ENCODE measurements at regions not wholly inside any gene's neighbourhood (a gene's known extent, or its start where the extent isn't known, plus 50 kb on each side); places are given as distances from the start of the nearest gene placed in this dataset.
"Not testable (repeated sequence)": the region's sequence is repeated elsewhere in the genome, so short reads cannot be mapped to it uniquely, and the experiment has no call there.

GRCh38 chr21:20220586-20220985 is 777.6 kb upstream of the NCAM2 start:
- DNase-seq = no peak

- not testable (repeated sequence) for DNase-seq
Observed at GRCh38 chr21:20221981-20222380, 776.2 kb upstream of the NCAM2 start.

- not testable (repeated sequence) for DNase-seq
Observed at GRCh38 chr21:20236649-20237048, 761.6 kb upstream of the NCAM2 start.

GRCh38 chr21:20249401-20249800 is 748.8 kb upstream of the NCAM2 start:
- no peak for DNase-seq

- DNase-seq = no peak
Observed at GRCh38 chr21:20250337-20250736, 747.9 kb upstream of the NCAM2 start.

- DNase-seq = no peak
Observed at GRCh38 chr21:20253261-20253660, 744.9 kb upstream of the NCAM2 start.

GRCh38 chr21:20254964-20255363 is 743.2 kb upstream of the NCAM2 start:
- DNase-seq = no peak

- no peak for DNase-seq
Observed at GRCh38 chr21:20257052-20257740, 741.0 kb upstream of the NCAM2 start.

GRCh38 chr21:20258542-20258941 is 739.7 kb upstream of the NCAM2 start:
- DNase-seq = no peak

- DNase-seq = no peak
Observed at GRCh38 chr21:20259031-20259867, 739.0 kb upstream of the NCAM2 start.

GRCh38 chr21:20260124-20260523 is 738.1 kb upstream of the NCAM2 start:
- DNase-seq = no peak

GRCh38 chr21:20261364-20261763 is 736.8 kb upstream of the NCAM2 start:
- no peak for DNase-seq

- no peak for DNase-seq
Observed at GRCh38 chr21:20265707-20266440, 732.3 kb upstream of the NCAM2 start.

GRCh38 chr21:20266441-20266710 is 731.8 kb upstream of the NCAM2 start:
- DNase-seq = no peak

GRCh38 chr21:20270365-20271055 is 727.7 kb upstream of the NCAM2 start:
- no peak for DNase-seq

- no peak for DNase-seq
Observed at GRCh38 chr21:20272791-20273362, 725.3 kb upstream of the NCAM2 start.

- DNase-seq = no peak
Observed at GRCh38 chr21:20276377-20276776, 721.8 kb upstream of the NCAM2 start.

- DNase-seq = no peak
Observed at GRCh38 chr21:20276954-20277353, 721.3 kb upstream of the NCAM2 start.

- no peak for DNase-seq
Observed at GRCh38 chr21:20283836-20284235, 714.4 kb upstream of the NCAM2 start.

- DNase-seq = no peak
Observed at GRCh38 chr21:20292280-20292679, 705.9 kb upstream of the NCAM2 start.

- DNase-seq = not testable (repeated sequence)
Observed at GRCh38 chr21:20292854-20293253, 705.4 kb upstream of the NCAM2 start.

GRCh38 chr21:20301395-20301794 is 696.8 kb upstream of the NCAM2 start:
- no peak for DNase-seq

GRCh38 chr21:20302084-20302483 is 696.1 kb upstream of the NCAM2 start:
- no peak for DNase-seq

Data from CD4-positive, alpha-beta T cell treated with Interleukin-17A for 4 hours (primary cell).